ENCODE measurements at regions not wholly inside any gene's neighbourhood (a gene's known extent, or its start where the extent isn't known, plus 50 kb on each side); places are given as distances from the start of the nearest gene placed in this dataset.

- Histone ChIP-seq H4K8ac (replicated peaks; ENCODE audit: insufficient read length, low read depth, low read length) (no peak overlapping the region), H3K56ac (ENCODE audit: insufficient read length, low read depth, low read length) (no peak overlapping the region)
Measured at GRCh38 chr3:40753291-40753770, 228.6 kb downstream of the ZNF621 start.

More at GRCh38 chr3:40753291-40753770, 228.6 kb downstream of the ZNF621 start:
- no peak overlapping the region for H4K5ac ChIP-seq (ENCODE audit: insufficient read length, low read depth, low read length)
- H2BK12ac ChIP-seq (ENCODE audit: insufficient read length, low read depth, low read length) = no peak overlapping the region
- DNase-seq = no peak
- TF ChIP-seq CTCF (conservative IDR thresholded peaks at IDR 0.05) = no peak
- H2BK5ac ChIP-seq (ENCODE audit: insufficient read length, low read length) = no peak overlapping the region
- H3K79me1 ChIP-seq (ENCODE audit: insufficient read depth, low read depth, low read length, poor library complexity, severe bottlenecking) = no peaks in the 10 kb centered on the region
- H3K79me2 ChIP-seq (ENCODE audit: insufficient read depth, low read length) = no peaks in the 10 kb centered on the region
- no peak overlapping the region for H3K4ac ChIP-seq (ENCODE audit: low read depth, low read length)
- H3K27me3 ChIP-seq (ENCODE audit: insufficient read depth, low read length) = no peaks in the 10 kb centered on the region
- no peaks in the 10 kb centered on the region for H3K9me3 ChIP-seq (ENCODE audit: control insufficient read depth, low read depth, low read length)
- H3K14ac ChIP-seq (ENCODE audit: insufficient read depth, low read length) = no peak overlapping the region
- H3K4me3 Mint-ChIP-seq = no peak overlapping the region
- H3K23ac ChIP-seq (ENCODE audit: insufficient read length, low read depth, low read length) = no peak overlapping the region
- no peak overlapping the region for H3K27ac Mint-ChIP-seq
- no peak overlapping the region for H3T11ph ChIP-seq (ENCODE audit: low read length)
- H2AFZ ChIP-seq (ENCODE audit: low read length) = no peak overlapping the region
- H3K27ac ChIP-seq (ENCODE audit: insufficient read length, low read depth, low read length) = no peak overlapping the region
- no peaks in the 10 kb centered on the region for H4K20me1 ChIP-seq (ENCODE audit: control insufficient read depth, insufficient read depth, insufficient read length)
- peaks cover 5 to 7% of the 10 kb centered on the region in 2 experiments; a peak in 2 of 4 replicates for H3K4me1 Mint-ChIP-seq
- no peaks in the 10 kb centered on the region for H3K23me2 ChIP-seq (ENCODE audit: insufficient read length, low read depth, low read length, poor library complexity, severe bottlenecking)
- peaks cover 0 to 3% of the 10 kb centered on the region in 2 experiments; a peak in 1 of 5 replicates for H3K9me3 Mint-ChIP-seq
- H3K18ac ChIP-seq (ENCODE audit: insufficient read length, low read depth, low read length) = no peak overlapping the region
- no peaks in the 10 kb centered on the region for H3K4me1 ChIP-seq (ENCODE audit: insufficient read depth, low read length)
- no peak overlapping the region for H2BK15ac ChIP-seq (ENCODE audit: low read depth, low read length)
- H2AK5ac ChIP-seq (ENCODE audit: insufficient read length, low read length) = no peak overlapping the region
- no peak overlapping the region for H3K4me2 ChIP-seq (ENCODE audit: insufficient read depth, insufficient read length, low read length)
- peaks cover 4% of the 10 kb centered on the region; the same call in 1 of the 2 replicates for H3K27me3 Mint-ChIP-seq (ENCODE audit: low read depth)
- no peaks in the 10 kb centered on the region for H3K36me3 Mint-ChIP-seq (ENCODE audit: insufficient read depth in 1 of 3, low read depth in 3 of 3)
- H2BK20ac ChIP-seq (ENCODE audit: low read depth, low read length, poor library complexity, severe bottlenecking) = no peak overlapping the region
- no peak overlapping the region for H4K91ac ChIP-seq (ENCODE audit: insufficient read length, low read depth, low read length)
- H2BK120ac ChIP-seq (ENCODE audit: low read depth, low read length, poor library complexity, severe bottlenecking) = no peak overlapping the region
- H3K9ac ChIP-seq (ENCODE audit: extremely low read depth, insufficient read length, low read length) = no peak overlapping the region

Measured in H9 (cell line).